Fibroblast of villous mesenchyme (primary cell): ENCODE measurements at regions not wholly inside any gene's neighbourhood (a gene's known extent, or its start where the extent isn't known, plus 50 kb on each side); places are given as distances from the start of the nearest gene placed in this dataset.

Experiments used
- DNase-seq: peaks from one replicate; pipeline ENCODE4 v3.0.0-alpha.2; 2010; ENCODE audit warnings: low read depth
- H3K4me3 ChIP-seq: 2 replicates; pipeline ENCODE4 v1.5.1; 2011; ENCODE audit warnings: low read depth, mild to moderate bottlenecking, low read length
- TF ChIP-seq, protein P1 (sequence below): IDR thresholded peaks from 2 replicates; pipeline ENCODE4 v1.5.1; 2012; ENCODE audit warnings: low read depth, mild to moderate bottlenecking, low read length; ENCODE audit not compliant: insufficient read depth

DNA sequence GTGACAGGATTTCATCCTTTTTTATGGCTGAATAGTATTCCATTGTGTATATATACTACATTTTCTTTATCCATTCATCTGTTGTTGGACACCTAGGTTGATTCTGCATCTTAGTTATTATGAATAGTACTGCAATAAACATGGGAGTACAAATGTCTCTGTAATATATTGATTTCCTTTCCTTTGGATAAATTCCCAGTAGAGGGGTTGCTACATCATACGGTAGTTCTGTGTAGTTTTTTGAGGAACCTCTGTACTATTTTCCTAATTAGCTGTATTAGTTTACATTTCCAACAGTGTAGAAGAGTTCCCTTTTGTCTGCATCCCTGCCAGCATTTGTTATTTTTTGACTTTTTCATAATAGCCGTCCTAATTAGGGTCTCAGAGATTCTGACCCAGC is 201.3 kb downstream of the GIPC2 start:
- no peak overlapping the region for H3K4me3 ChIP-seq
- no peak for DNase-seq
- TF ChIP-seq, protein P1, sequence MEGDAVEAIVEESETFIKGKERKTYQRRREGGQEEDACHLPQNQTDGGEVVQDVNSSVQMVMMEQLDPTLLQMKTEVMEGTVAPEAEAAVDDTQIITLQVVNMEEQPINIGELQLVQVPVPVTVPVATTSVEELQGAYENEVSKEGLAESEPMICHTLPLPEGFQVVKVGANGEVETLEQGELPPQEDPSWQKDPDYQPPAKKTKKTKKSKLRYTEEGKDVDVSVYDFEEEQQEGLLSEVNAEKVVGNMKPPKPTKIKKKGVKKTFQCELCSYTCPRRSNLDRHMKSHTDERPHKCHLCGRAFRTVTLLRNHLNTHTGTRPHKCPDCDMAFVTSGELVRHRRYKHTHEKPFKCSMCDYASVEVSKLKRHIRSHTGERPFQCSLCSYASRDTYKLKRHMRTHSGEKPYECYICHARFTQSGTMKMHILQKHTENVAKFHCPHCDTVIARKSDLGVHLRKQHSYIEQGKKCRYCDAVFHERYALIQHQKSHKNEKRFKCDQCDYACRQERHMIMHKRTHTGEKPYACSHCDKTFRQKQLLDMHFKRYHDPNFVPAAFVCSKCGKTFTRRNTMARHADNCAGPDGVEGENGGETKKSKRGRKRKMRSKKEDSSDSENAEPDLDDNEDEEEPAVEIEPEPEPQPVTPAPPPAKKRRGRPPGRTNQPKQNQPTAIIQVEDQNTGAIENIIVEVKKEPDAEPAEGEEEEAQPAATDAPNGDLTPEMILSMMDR = no peak

DNA sequence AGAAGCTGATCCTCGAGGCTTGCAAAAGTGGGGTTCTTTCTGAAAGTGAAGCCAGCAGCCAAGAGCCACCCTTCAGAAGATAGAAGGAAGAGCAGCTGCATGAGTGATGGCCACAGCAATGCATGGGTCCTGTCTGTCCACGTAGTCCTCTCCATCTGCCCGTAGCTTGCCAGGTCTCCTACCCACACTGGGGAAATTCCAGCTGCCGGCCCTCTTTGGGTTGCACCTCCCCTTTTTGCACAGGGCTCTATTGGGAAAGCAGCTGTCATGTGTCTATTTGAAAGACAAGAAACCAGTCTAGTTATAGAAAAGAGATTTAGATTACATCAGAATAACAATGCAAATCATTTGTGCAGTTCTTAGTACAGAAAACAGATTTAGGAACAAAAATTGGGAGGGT is 204.4 kb downstream of the GIPC2 start:
- TF ChIP-seq, protein P1 = no peak
- no peak for DNase-seq
- H3K4me3 ChIP-seq = no peak overlapping the region

DNA sequence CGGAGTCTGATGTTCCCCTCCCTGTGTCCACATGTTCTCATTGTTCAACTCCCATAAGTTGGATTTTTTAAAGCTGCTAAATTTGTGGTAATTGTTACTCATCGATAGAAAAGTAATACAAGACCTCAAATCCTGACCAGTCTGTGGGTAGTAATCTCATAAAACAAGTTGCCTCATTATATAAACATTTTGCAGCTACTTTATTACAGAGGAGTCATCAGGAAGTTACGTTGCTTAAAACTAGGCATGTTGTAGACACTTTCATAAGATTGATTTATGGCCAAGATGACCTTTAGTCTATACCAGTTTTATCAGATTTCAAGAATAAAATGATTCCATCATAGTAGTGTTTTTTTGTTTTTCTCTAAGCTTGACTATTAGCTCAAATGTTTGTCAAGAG is 208.8 kb downstream of the GIPC2 start:
- peak; percentile 65 for DNase-seq
- H3K4me3 ChIP-seq = no peak overlapping the region
- TF ChIP-seq, protein P1 = no peak

DNA sequence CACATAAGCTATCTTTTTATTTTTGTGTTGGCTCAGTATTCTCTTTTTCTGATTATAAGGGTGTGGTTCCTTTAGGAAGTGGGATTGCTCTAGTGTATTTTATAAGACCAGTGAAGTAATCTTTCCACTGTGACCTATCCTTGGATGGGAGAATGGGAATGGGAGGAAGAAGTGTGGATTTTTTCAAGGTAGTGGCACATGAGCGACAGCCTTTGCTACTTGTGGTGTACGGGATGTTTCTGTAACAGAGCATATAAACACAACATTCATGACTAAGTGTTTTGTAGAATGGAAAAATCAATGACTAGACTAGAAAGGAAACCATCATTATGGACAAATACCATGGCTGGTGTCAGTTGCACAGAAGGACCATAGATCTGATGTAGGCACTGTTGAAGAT is 209.6 kb downstream of the GIPC2 start:
- DNase-seq = peak; percentile 23
- no peak overlapping the region for H3K4me3 ChIP-seq
- TF ChIP-seq, protein P1 = no peak

DNA sequence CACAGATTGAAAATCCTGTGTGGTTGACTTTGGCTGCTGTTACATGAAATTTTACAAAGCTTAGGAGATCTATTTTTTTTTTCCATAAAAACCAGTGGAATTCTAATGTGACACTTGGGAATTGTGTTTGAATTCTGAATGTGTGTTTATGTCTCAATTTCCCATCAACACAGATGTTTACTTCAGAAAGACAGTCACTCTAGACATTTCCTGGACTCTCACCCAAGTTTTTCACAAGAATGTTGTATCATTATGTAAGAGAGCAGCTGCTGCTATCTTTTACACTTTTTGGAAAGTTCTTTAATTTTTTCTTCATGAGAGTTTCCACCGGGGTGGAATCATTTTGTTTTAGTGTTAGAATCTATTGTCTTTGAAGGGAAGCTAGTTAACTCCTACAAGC is 210.1 kb downstream of the GIPC2 start:
- H3K4me3 ChIP-seq = no peak overlapping the region
- TF ChIP-seq, protein P1 = no peak
- no peak for DNase-seq

DNA sequence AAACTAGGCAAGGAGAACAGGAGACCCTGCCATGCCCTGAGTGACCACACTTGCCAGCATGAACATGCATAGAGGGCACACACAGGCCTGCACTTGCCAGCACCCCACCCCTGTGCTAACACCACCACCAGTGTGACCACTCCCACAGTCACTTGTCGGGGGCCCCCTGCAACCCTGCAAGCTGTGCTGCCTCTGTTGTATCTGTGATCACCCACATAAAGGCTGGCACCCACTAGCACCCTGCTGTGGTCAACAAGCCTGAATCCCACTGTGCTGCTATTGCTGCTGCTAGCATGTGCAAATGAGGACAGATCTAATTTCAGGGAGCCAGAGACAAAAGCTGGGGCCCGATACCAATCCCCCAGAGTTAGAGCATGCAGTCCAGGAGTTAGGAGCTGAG is 217.7 kb downstream of the GIPC2 start:
- TF ChIP-seq, protein P1 = no peak
- DNase-seq = no peak
- no peak overlapping the region for H3K4me3 ChIP-seq

DNA sequence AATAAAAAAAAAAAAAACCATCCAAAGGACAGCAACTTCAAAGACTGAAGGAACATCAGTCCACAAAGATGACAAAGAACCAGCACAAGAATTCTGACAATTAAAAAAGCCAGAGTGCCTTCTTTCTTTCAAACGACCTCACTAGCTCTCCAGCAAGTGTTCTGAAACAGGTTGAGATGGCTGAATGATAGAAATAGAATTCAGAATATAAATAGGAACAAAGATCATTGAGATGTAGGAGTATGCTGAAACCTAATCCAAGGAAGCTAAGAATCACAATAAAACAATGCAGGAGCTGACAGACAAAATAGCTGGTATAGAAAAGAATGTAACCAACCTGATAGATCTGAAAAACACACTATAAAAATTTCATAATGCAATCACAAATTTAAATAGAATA is 218.2 kb downstream of the GIPC2 start:
- DNase-seq = no peak
- H3K4me3 ChIP-seq = no peak overlapping the region
- TF ChIP-seq, protein P1 = no peak
